ENCODE measurements at regions not wholly inside any gene's neighbourhood (a gene's known extent, or its start where the extent isn't known, plus 50 kb on each side); places are given as distances from the start of the nearest gene placed in this dataset.
A peak's percentile ranks its signal among the peaks of the same experiment; 100 is the strongest.
"Not testable (repeated sequence)": the region's sequence is repeated elsewhere in the genome, so short reads cannot be mapped to it uniquely, and the experiment has no call there.

GRCh38 chr10:94122211-94122610 is 128.5 kb downstream of the PLCE1 start:
- Histone ChIP-seq H3K27ac (ENCODE audit: low read depth in 2 of 2, low read length in 1 of 2) (peak overlapping the region in 1 of 2 experiments; percentile 61; a peak in 2 of 4 replicates), H3K36me3 (replicated peaks in 1 of 2; ENCODE audit: control insufficient read depth in 1 of 2, insufficient read depth in 2 of 2, low read length in 1 of 2) (no peaks in the 10 kb centered on the region), H3K9me3 (no peaks in the 10 kb centered on the region), H3F3A (replicated peaks; ENCODE audit: insufficient read depth) (peaks cover 11% of the 10 kb centered on the region), H3K9ac (no peak overlapping the region), H3K4me1 (ENCODE audit: control insufficient read depth in 1 of 2, insufficient read depth in 2 of 2, low read depth in 1 of 2, low read length in 1 of 2) (peaks cover 2 to 18% of the 10 kb centered on the region in 2 experiments; a peak in 2 of 4 replicates), H2AFZ (ENCODE audit: low read depth) (no peak overlapping the region), H3K27me3 (ENCODE audit: insufficient read depth) (no peaks in the 10 kb centered on the region), H3K4me2 (peak overlapping the region; percentile 75; the same call in 1 of the 2 replicates), H3K4me3 (ENCODE audit: low read depth in 2 of 2, low read length in 1 of 2) (no peak overlapping the region), H4K20me1 (ENCODE audit: insufficient read depth) (no peaks in the 10 kb centered on the region), H3K9me2 (no peaks in the 10 kb centered on the region), H3K79me2 (ENCODE audit: insufficient read depth) (no peaks in the 10 kb centered on the region)
- WGBS (ENCODE audit: low lambda C conversion rate), result 37% methylated on average over 2 of the region's 2 CpGs
- no peak for DNase-seq
- TF ChIP-seq FOSL2 (IDR thresholded peaks at IDR 0.05; ENCODE audit: borderline replicate concordance, low read depth), result peak; percentile 33; the same call in 1 of the 2 replicates
- TF ChIP-seq JUND (IDR thresholded peaks at IDR 0.05), result peak; percentile 34; the same call in 1 of the 2 replicates
- TF ChIP-seq SIN3A (IDR thresholded peaks at IDR 0.05; ENCODE audit: borderline replicate concordance, low read depth, low read length), result no peak
- ChIA-PET POLR2A (no interaction called here), CTCF (interaction anchor here (0.8 to 2.8 kb wide), 2 partner anchors 19 to 205 kb away, joined by 3 to 6 read pairs; no protein-coding TSS in a partner anchor)

GRCh38 chr10:94123258-94123995 is 129.7 kb downstream of the PLCE1 start:
- H3K36me3 ChIP-seq (replicated peaks in 1 of 2; ENCODE audit: control insufficient read depth in 1 of 2, insufficient read depth in 2 of 2, low read length in 1 of 2), result no peaks in the 10 kb centered on the region
- ChIA-PET CTCF (interaction anchor here (2.8 kb wide), 1 partner anchor 207 kb away, joined by 6 read pairs; no protein-coding TSS in a partner anchor), POLR2A (no interaction called here)
- H4K20me1 ChIP-seq (ENCODE audit: insufficient read depth), result no peaks in the 10 kb centered on the region
- peak overlapping the region; percentile 35; the same call in 1 of the 2 replicates for H2AFZ ChIP-seq (ENCODE audit: low read depth)
- no peak overlapping the region for H3K4me3 ChIP-seq (ENCODE audit: low read depth in 2 of 2, low read length in 1 of 2)
- no peaks in the 10 kb centered on the region for H3K9me2 ChIP-seq
- peak; percentile 75 for TF ChIP-seq FOSL2 (IDR thresholded peaks at IDR 0.05; ENCODE audit: borderline replicate concordance, low read depth)
- no peak for TF ChIP-seq NRF1 (IDR thresholded peaks at IDR 0.05; ENCODE audit: low read depth, low read length)
- TF ChIP-seq RXRA (IDR thresholded peaks at IDR 0.05; ENCODE audit: borderline replicate concordance, low read depth), result no peak
- no peak for TF ChIP-seq GATA2 (CRISPR knock-in tag; IDR thresholded peaks at IDR 0.05)
- peak; percentile 27; the same call in 1 of the 2 replicates for TF ChIP-seq NFIC (IDR thresholded peaks at IDR 0.05; ENCODE audit: borderline replicate concordance)
- TF ChIP-seq POLR2AphosphoS5 (IDR thresholded peaks at IDR 0.05; ENCODE audit: low read depth, low read length), result 0 out of 2 replicates have a peak, but pooled peaks have one; percentile 30
- peak; percentile 74 for TF ChIP-seq TCF12 (IDR thresholded peaks at IDR 0.05)
- no peak for TF ChIP-seq RFX5 (IDR thresholded peaks at IDR 0.05; ENCODE audit: low read length)
- TF ChIP-seq ZBTB33 (IDR thresholded peaks at IDR 0.05; ENCODE audit: borderline replicate concordance, low read depth), result 0 out of 2 replicates have a peak, but pooled peaks have one; percentile 14
- peak; percentile 49; the same call in 1 of the 2 replicates for TF ChIP-seq MAX (IDR thresholded peaks at IDR 0.05; ENCODE audit: low read depth)
- TF ChIP-seq JUND (IDR thresholded peaks at IDR 0.05), result peak; percentile 78
- TF ChIP-seq USF1 (IDR thresholded peaks at IDR 0.05; ENCODE audit: borderline replicate concordance, low read depth), result no peak
- TF ChIP-seq EP300 (IDR thresholded peaks at IDR 0.05; ENCODE audit: borderline replicate concordance in 1 of 2, low read depth in 1 of 2, low read length in 1 of 2), result peak in 1 of 2 experiments; percentile 42; a peak in 1 of 4 replicates
- peak; percentile 86 for TF ChIP-seq TEAD4 (IDR thresholded peaks at IDR 0.05; ENCODE audit: borderline replicate concordance, insufficient read depth)
- peak; percentile 32 for TF ChIP-seq PBX3 (IDR thresholded peaks at IDR 0.05)
- TF ChIP-seq RAD21 (IDR thresholded peaks at IDR 0.05; ENCODE audit: low read length), result no peak
- H3K4me1 ChIP-seq (ENCODE audit: control insufficient read depth in 1 of 2, insufficient read depth in 2 of 2, low read depth in 1 of 2, low read length in 1 of 2), result peaks cover 2 to 18% of the 10 kb centered on the region in 2 experiments; a peak in 2 of 4 replicates
- peak overlapping the region; percentile 75 for H3K4me2 ChIP-seq
- no peak overlapping the region for H3K9ac ChIP-seq
- H3K27ac ChIP-seq (ENCODE audit: low read depth in 2 of 2, low read length in 1 of 2), result peak overlapping the region; percentile 60 to 61; a peak in 3 of 4 replicates
- WGBS (ENCODE audit: low lambda C conversion rate), result 50% methylated on average over 9 of the region's 9 CpGs
- no peaks in the 10 kb centered on the region for H3K27me3 ChIP-seq (ENCODE audit: insufficient read depth)
- H3K9me3 ChIP-seq, result no peaks in the 10 kb centered on the region
- H3F3A ChIP-seq (replicated peaks; ENCODE audit: insufficient read depth), result peaks cover 11% of the 10 kb centered on the region
- DNase-seq, result no peak
- H3K79me2 ChIP-seq (ENCODE audit: insufficient read depth), result no peaks in the 10 kb centered on the region

GRCh38 chr10:94124147-94124546 is 130.4 kb downstream of the PLCE1 start:
- H3K27ac ChIP-seq (ENCODE audit: low read depth in 2 of 2, low read length in 1 of 2); H2AFZ ChIP-seq (ENCODE audit: low read depth); CTCF ChIA-PET; H3K9me3 ChIP-seq; H3K9ac ChIP-seq; H3K79me2 ChIP-seq (ENCODE audit: insufficient read depth); H3K4me3 ChIP-seq (ENCODE audit: low read depth in 2 of 2, low read length in 1 of 2); H4K20me1 ChIP-seq (ENCODE audit: insufficient read depth); H3K9me2 ChIP-seq; H3K36me3 ChIP-seq (replicated peaks in 1 of 2; ENCODE audit: control insufficient read depth in 1 of 2, insufficient read depth in 2 of 2, low read length in 1 of 2); H3K27me3 ChIP-seq (ENCODE audit: insufficient read depth); DNase-seq; POLR2A ChIA-PET: not testable (repeated sequence)
- H3K4me2 ChIP-seq, result peak overlapping the region; percentile 75
- H3F3A ChIP-seq (replicated peaks; ENCODE audit: insufficient read depth), result peaks cover 11% of the 10 kb centered on the region
- H3K4me1 ChIP-seq (ENCODE audit: control insufficient read depth in 1 of 2, insufficient read depth in 2 of 2, low read depth in 1 of 2, low read length in 1 of 2), result peaks cover 2 to 18% of the 10 kb centered on the region in 2 experiments; a peak in 2 of 4 replicates
- WGBS (ENCODE audit: low lambda C conversion rate), result 78% methylated on average over 2 of the region's 2 CpGs
